SK-N-SH (cell line): ENCODE measurements at regions not wholly inside any gene's neighbourhood (a gene's known extent, or its start where the extent isn't known, plus 50 kb on each side); places are given as distances from the start of the nearest gene placed in this dataset.

Source experiments
- CTCF ChIP-seq: fragments of 200-600 bp; sonication (generic); IDR thresholded peaks from 2 replicates; pipeline ENCODE4 v1.6.1; 2017; ENCODE audit warnings: antibody characterized with exemption, mild to moderate bottlenecking, moderate library complexity
- EP300 ChIP-seq, 2 experiments: IDR thresholded peaks; 2 replicates each; pipeline versions ENCODE4 v1.4.0 to v1.6.1; 2012; ENCODE audit warnings: borderline replicate concordance in 1 of 2, low read depth in 1 of 2, low read length in 1 of 2
- FOXM1 ChIP-seq: IDR thresholded peaks from 2 replicates; pipeline ENCODE4 v1.4.0; 2012; ENCODE audit warnings: low read depth, mild to moderate bottlenecking
- JUND ChIP-seq: IDR thresholded peaks from 2 replicates; pipeline ENCODE4 v1.4.0; 2012
- NRF1 ChIP-seq: IDR thresholded peaks from 2 replicates; pipeline ENCODE4 v1.6.1; 2012; ENCODE audit warnings: low read depth, mild to moderate bottlenecking, low read length
- POLR2AphosphoS5 ChIP-seq: IDR thresholded peaks from 2 replicates; pipeline ENCODE4 v1.6.1; 2012; ENCODE audit warnings: low read depth, low read length
- RCOR1 ChIP-seq: fragments of 150-350 bp; IDR thresholded peaks from 2 replicates; pipeline ENCODE4 v1.6.1; 2017; ENCODE audit warnings: antibody characterized with exemption, low read length
- SMC3 ChIP-seq: IDR thresholded peaks from 2 replicates; pipeline ENCODE4 v1.6.1; 2012; ENCODE audit warnings: low read depth, low read length, improper control_type of control experiment
- YY1 ChIP-seq: IDR thresholded peaks from 2 replicates; pipeline ENCODE4 v1.4.0; 2012; ENCODE audit warnings: low read depth, mild to moderate bottlenecking
- TF ChIP-seq, protein P1 (sequence below): IDR thresholded peaks from 2 replicates; pipeline ENCODE4 v1.4.0; 2012; ENCODE audit warnings: low read depth

GRCh38 chr4:130077275-130077674, 981.3 kb downstream of the C4orf33 start:
- no peak for TF ChIP-seq SMC3
- TF ChIP-seq CTCF, result no peak
- TF ChIP-seq RCOR1, result no peak
- TF ChIP-seq, protein P1, sequence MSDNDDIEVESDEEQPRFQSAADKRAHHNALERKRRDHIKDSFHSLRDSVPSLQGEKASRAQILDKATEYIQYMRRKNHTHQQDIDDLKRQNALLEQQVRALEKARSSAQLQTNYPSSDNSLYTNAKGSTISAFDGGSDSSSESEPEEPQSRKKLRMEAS, result no peak
- TF ChIP-seq NRF1, result no peak
- TF ChIP-seq YY1, result no peak
- TF ChIP-seq JUND, result no peak
- TF ChIP-seq EP300 (IDR thresholded peaks at IDR 0.05; ENCODE audit: borderline replicate concordance in 1 of 2, low read depth in 1 of 2, low read length in 1 of 2), result no peak
- no peak for TF ChIP-seq POLR2AphosphoS5
- TF ChIP-seq FOXM1, result no peak
